Left ventricle myocardium inferior (tissue), 1 donor: ENCODE measurements at regions not wholly inside any gene's neighbourhood (a gene's known extent, or its start where the extent isn't known, plus 50 kb on each side); places are given as distances from the start of the nearest gene placed in this dataset.

Experiments
- DNase-seq: peaks from one replicate; pipeline ENCODE4 v3.0.0-alpha.2; 2020
- H3K27ac ChIP-seq: fragments of 200-600 bp; replicated peaks from 2 replicates; pipeline ENCODE4 v1.8.0; 2021
- H3K27me3 ChIP-seq: fragments of 200-600 bp; 2 replicates; pipeline ENCODE4 v1.8.0; 2021; ENCODE audit warnings: low read depth
- H3K36me3 ChIP-seq: fragments of 200-600 bp; 2 replicates; pipeline ENCODE4 v1.8.0; 2021
- H3K4me1 ChIP-seq: fragments of 200-600 bp; 2 replicates; pipeline ENCODE4 v1.8.0; 2021
- H3K4me3 ChIP-seq: fragments of 200-600 bp; 2 replicates; pipeline ENCODE4 v1.8.0; 2021; ENCODE audit warnings: mild to moderate bottlenecking, moderate library complexity
- H3K9me3 ChIP-seq: fragments of 200-600 bp; replicated peaks from 2 replicates; pipeline ENCODE4 v1.8.0; 2021
- CTCF ChIP-seq: fragments of 200-600 bp; IDR thresholded peaks from 2 replicates; pipeline ENCODE4 v1.8.0; 2021; ENCODE audit warnings: antibody characterized with exemption, mild to moderate bottlenecking, borderline replicate concordance
- intact Hi-C: fragments of 100-400 bp; cut with micrococcal nuclease; formaldehyde crosslinking; loops from one replicate; pipeline ENCODE4 v1.11.0; 2022
- donor health status: DM: no; HTN: yes; CAD: no; lungs with severe emphysema.

DNA sequence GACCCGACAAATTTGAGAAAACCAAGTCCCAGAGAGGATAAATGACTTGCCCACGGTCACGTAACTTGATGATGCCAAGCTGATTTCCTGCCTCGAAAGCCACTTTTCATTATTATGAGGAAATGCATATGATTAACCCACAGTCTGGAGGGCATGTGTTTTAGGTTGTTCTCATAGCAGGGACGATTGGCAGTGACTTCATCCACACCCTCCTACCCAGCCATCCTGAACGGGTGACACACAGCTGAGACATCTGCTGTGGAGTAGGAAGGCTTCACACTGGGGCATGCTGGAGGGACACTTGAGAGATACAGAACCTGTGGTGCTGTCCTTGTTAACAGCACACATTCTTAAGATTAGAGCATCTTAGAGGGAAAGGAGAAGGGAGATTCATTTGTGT is 65.4 kb upstream of the WDFY2 start:
- intact Hi-C loops, result no loop called here
- Histone ChIP-seq H3K27ac (no peak overlapping the region), H3K4me3 (no peak overlapping the region), H3K36me3 (no peaks in the 10 kb centered on the region), H3K27me3 (no peaks in the 10 kb centered on the region), H3K9me3 (no peaks in the 10 kb centered on the region), H3K4me1 (no peaks in the 10 kb centered on the region)
- TF ChIP-seq CTCF, result no peak
- DNase-seq, result no peak

- no peak overlapping the region for H3K27ac ChIP-seq
- no peak for DNase-seq
- H3K4me1 ChIP-seq, result no peaks in the 10 kb centered on the region
- H3K36me3 ChIP-seq, result no peaks in the 10 kb centered on the region
- no peak for TF ChIP-seq CTCF
- intact Hi-C loops, result no loop called here
- H3K9me3 ChIP-seq, result no peaks in the 10 kb centered on the region
- H3K27me3 ChIP-seq, result no peaks in the 10 kb centered on the region
- no peak overlapping the region for H3K4me3 ChIP-seq
Observed at GRCh38 chr13:51519771-51520216, 64.5 kb upstream of the WDFY2 start.

DNA sequence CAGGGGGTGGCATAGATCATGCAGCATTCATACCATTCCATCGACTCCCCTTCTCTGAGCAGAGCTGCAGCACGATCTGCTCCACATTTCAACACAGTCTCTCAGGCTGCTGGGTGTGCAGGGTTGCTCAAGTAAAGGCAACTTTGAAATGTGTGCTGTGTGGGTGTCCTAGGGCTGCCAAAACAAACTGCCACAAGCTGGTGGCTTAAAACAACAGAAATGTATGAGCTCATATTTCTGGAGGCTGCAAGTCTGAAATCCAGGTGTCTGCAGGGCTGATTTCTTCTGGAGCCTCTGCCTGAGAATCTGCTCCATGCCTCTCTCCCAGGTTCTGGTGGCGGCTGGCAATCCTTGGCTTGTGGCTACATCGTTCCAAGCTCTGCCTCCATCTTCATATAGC is 63.7 kb upstream of the WDFY2 start:
- Histone ChIP-seq H3K36me3 (no peaks in the 10 kb centered on the region), H3K4me3 (no peak overlapping the region), H3K9me3 (no peaks in the 10 kb centered on the region), H3K27me3 (no peaks in the 10 kb centered on the region), H3K27ac (no peak overlapping the region), H3K4me1 (no peaks in the 10 kb centered on the region)
- no peak for DNase-seq
- intact Hi-C loops, result no loop called here
- TF ChIP-seq CTCF, result no peak

DNA sequence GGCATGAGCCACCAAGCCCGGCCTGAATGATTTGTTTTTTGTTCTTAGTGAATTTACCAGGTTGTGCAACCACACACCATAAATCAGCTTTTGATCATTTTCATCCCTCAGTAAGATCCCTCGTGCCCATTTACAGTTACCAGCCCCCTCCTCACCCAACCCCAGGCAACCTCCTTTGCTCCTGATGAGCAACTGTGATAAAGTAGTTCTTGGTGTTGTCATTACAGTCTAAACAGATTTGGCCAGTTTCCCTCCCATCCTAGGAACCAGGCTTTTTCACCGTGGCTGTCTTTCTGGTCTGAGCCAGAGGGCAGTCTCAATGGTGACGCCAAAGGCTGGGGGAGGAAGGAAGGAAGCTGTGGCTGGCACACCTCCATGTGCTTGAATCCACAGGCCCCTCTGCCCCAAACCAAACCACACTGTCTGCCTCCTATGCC is 61.2 kb upstream of the WDFY2 start:
- intact Hi-C loops, result no loop called here
- no peak for DNase-seq

GRCh38 chr13:51524312-51524711 is 60.0 kb upstream of the WDFY2 start:
- Histone ChIP-seq H3K27ac (no peak overlapping the region), H3K4me1 (no peaks in the 10 kb centered on the region), H3K9me3 (peaks cover 5% of the 10 kb centered on the region), H3K4me3 (no peak overlapping the region), H3K27me3 (no peaks in the 10 kb centered on the region), H3K36me3 (no peaks in the 10 kb centered on the region)
- no peak for DNase-seq
- intact Hi-C loops, result no loop called here
- TF ChIP-seq CTCF, result no peak

More for the DNA sequence above, 61.2 kb upstream of the WDFY2 start:
- Histone ChIP-seq H3K27ac (no peak overlapping the region), H3K36me3 (no peaks in the 10 kb centered on the region), H3K9me3 (peaks cover 2% of the 10 kb centered on the region), H3K27me3 (no peaks in the 10 kb centered on the region), H3K4me1 (no peaks in the 10 kb centered on the region), H3K4me3 (no peak overlapping the region)
- no peak for TF ChIP-seq CTCF
